GM12878 (cell line): ENCODE measurements at regions not wholly inside any gene's neighbourhood (a gene's known extent, or its start where the extent isn't known, plus 50 kb on each side); places are given as distances from the start of the nearest gene placed in this dataset.
A peak's percentile ranks its signal among the peaks of the same experiment; 100 is the strongest.

Experiments used
- ATF7 ChIP-seq: fragments of 450-650 bp; IDR thresholded peaks from 2 replicates; pipeline ENCODE4 v1.6.1; 2016; ENCODE audit warnings: low read depth, mild to moderate bottlenecking
- BHLHE40 ChIP-seq, 2 experiments: fragments of 450-650 bp in 1 of 2; IDR thresholded peaks; 2 replicates each; pipeline ENCODE4 v1.6.1; 2011 to 2017; ENCODE audit warnings: low read depth in 2 of 2, borderline replicate concordance in 1 of 2, improper control_type of control experiment in 1 of 2, low read length in 1 of 2, mild to moderate bottlenecking in 1 of 2
- EZH2 ChIP-seq: IDR thresholded peaks from 2 replicates; pipeline ENCODE4 v1.6.1; 2012; ENCODE audit warnings: low read depth, mild to moderate bottlenecking, control low read depth, inconsistent platforms, low read length, borderline replicate concordance; ENCODE audit not compliant: control insufficient read depth
- IKZF1 ChIP-seq: fragments of 450-650 bp; conservative IDR thresholded peaks from 2 replicates; pipeline ENCODE4 v1.6.1; 2017; ENCODE audit warnings: antibody characterized with exemption, mild to moderate bottlenecking
- KAT2A ChIP-seq: conservative IDR thresholded peaks from 2 replicates; pipeline ENCODE4 v1.6.1; 2011; ENCODE audit warnings: low read depth, low read length; ENCODE audit not compliant: control insufficient read depth
- MEF2B ChIP-seq: fragments of 450-650 bp; IDR thresholded peaks from 2 replicates; pipeline ENCODE4 v1.6.1; 2018; ENCODE audit warnings: mild to moderate bottlenecking, moderate library complexity; ENCODE audit not compliant: partially characterized antibody, poor library complexity, severe bottlenecking
- MTA2 ChIP-seq: fragments of 450-650 bp; IDR thresholded peaks from 2 replicates; pipeline ENCODE4 v1.6.1; 2016; ENCODE audit warnings: low read depth, mild to moderate bottlenecking, moderate library complexity
- NFXL1 ChIP-seq: fragments of 450-650 bp; IDR thresholded peaks from 2 replicates; pipeline ENCODE4 v1.6.1; 2017; ENCODE audit warnings: antibody characterized with exemption, mild to moderate bottlenecking, borderline replicate concordance
- SIN3A ChIP-seq: IDR thresholded peaks from 2 replicates; pipeline ENCODE4 v1.6.1; 2012; ENCODE audit warnings: low read depth, low read length, improper control_type of control experiment
- SMARCA5 ChIP-seq: fragments of 450-650 bp; IDR thresholded peaks from 2 replicates; pipeline ENCODE4 v1.6.1; 2017; ENCODE audit warnings: mild to moderate bottlenecking
- TF ChIP-seq, protein P1 (sequence below): IDR thresholded peaks from 2 replicates; pipeline ENCODE4 v1.6.1; 2012; ENCODE audit warnings: improper control_type of control experiment, low read depth, low read length; ENCODE audit not compliant: insufficient replicate concordance
- TF ChIP-seq, protein P2 (sequence below): fragments of 450-650 bp; IDR thresholded peaks from 2 replicates; pipeline ENCODE4 v1.6.1; 2017; ENCODE audit warnings: mild to moderate bottlenecking, low read depth, inconsistent platforms; ENCODE audit not compliant: poor library complexity, severe bottlenecking
- TF ChIP-seq, protein P3 (sequence below): fragments of 450-650 bp; formaldehyde crosslinking; IDR thresholded peaks from 2 replicates; pipeline ENCODE4 v1.5.0; 2022; ENCODE audit warnings: mild to moderate bottlenecking, missing genetic modification characterization
- TF ChIP-seq, protein P4 (sequence below), 3 experiments: IDR thresholded peaks in 2 of 3; conservative IDR thresholded peaks in 1 of 3; 2 replicates each; pipeline ENCODE4 v1.5.1; 2011; ENCODE audit warnings: low read depth in 3 of 3, low read length in 3 of 3, mild to moderate bottlenecking in 3 of 3, control low read depth in 2 of 3, moderate library complexity in 2 of 3, inconsistent platforms in 1 of 3, mixed read lengths in 1 of 3; ENCODE audit not compliant: control insufficient read depth in 2 of 3, insufficient read depth in 1 of 3; ENCODE audit errors: extremely low read depth in 1 of 3

GRCh38 chr5:35393901-35394300 is 163.6 kb upstream of the PRLR start (continued):
- TF ChIP-seq, protein P1, sequence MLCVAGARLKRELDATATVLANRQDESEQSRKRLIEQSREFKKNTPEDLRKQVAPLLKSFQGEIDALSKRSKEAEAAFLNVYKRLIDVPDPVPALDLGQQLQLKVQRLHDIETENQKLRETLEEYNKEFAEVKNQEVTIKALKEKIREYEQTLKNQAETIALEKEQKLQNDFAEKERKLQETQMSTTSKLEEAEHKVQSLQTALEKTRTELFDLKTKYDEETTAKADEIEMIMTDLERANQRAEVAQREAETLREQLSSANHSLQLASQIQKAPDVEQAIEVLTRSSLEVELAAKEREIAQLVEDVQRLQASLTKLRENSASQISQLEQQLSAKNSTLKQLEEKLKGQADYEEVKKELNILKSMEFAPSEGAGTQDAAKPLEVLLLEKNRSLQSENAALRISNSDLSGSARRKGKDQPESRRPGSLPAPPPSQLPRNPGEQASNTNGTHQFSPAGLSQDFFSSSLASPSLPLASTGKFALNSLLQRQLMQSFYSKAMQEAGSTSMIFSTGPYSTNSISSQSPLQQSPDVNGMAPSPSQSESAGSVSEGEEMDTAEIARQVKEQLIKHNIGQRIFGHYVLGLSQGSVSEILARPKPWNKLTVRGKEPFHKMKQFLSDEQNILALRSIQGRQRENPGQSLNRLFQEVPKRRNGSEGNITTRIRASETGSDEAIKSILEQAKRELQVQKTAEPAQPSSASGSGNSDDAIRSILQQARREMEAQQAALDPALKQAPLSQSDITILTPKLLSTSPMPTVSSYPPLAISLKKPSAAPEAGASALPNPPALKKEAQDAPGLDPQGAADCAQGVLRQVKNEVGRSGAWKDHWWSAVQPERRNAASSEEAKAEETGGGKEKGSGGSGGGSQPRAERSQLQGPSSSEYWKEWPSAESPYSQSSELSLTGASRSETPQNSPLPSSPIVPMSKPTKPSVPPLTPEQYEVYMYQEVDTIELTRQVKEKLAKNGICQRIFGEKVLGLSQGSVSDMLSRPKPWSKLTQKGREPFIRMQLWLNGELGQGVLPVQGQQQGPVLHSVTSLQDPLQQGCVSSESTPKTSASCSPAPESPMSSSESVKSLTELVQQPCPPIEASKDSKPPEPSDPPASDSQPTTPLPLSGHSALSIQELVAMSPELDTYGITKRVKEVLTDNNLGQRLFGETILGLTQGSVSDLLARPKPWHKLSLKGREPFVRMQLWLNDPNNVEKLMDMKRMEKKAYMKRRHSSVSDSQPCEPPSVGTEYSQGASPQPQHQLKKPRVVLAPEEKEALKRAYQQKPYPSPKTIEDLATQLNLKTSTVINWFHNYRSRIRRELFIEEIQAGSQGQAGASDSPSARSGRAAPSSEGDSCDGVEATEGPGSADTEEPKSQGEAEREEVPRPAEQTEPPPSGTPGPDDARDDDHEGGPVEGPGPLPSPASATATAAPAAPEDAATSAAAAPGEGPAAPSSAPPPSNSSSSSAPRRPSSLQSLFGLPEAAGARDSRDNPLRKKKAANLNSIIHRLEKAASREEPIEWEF = peak; percentile 54
- TF ChIP-seq BHLHE40 (IDR thresholded peaks at IDR 0.05; ENCODE audit: borderline replicate concordance in 1 of 2, low read depth in 2 of 2, low read length in 1 of 2) (no peak; a peak in 1 of 4 replicates), SIN3A (no peak), MEF2B (peak; percentile 80), MTA2 (peak; percentile 34; the same call in 1 of the 2 replicates), SMARCA5 (no peak), EZH2 (no peak), IKZF1 (no peak), KAT2A (no peak), NFXL1 (no peak), ATF7 (peak; percentile 16; the same call in 1 of the 2 replicates)
- TF ChIP-seq, protein P2, sequence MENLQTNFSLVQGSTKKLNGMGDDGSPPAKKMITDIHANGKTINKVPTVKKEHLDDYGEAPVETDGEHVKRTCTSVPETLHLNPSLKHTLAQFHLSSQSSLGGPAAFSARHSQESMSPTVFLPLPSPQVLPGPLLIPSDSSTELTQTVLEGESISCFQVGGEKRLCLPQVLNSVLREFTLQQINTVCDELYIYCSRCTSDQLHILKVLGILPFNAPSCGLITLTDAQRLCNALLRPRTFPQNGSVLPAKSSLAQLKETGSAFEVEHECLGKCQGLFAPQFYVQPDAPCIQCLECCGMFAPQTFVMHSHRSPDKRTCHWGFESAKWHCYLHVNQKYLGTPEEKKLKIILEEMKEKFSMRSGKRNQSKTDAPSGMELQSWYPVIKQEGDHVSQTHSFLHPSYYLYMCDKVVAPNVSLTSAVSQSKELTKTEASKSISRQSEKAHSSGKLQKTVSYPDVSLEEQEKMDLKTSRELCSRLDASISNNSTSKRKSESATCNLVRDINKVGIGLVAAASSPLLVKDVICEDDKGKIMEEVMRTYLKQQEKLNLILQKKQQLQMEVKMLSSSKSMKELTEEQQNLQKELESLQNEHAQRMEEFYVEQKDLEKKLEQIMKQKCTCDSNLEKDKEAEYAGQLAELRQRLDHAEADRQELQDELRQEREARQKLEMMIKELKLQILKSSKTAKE = peak; percentile 20
- TF ChIP-seq, protein P3, sequence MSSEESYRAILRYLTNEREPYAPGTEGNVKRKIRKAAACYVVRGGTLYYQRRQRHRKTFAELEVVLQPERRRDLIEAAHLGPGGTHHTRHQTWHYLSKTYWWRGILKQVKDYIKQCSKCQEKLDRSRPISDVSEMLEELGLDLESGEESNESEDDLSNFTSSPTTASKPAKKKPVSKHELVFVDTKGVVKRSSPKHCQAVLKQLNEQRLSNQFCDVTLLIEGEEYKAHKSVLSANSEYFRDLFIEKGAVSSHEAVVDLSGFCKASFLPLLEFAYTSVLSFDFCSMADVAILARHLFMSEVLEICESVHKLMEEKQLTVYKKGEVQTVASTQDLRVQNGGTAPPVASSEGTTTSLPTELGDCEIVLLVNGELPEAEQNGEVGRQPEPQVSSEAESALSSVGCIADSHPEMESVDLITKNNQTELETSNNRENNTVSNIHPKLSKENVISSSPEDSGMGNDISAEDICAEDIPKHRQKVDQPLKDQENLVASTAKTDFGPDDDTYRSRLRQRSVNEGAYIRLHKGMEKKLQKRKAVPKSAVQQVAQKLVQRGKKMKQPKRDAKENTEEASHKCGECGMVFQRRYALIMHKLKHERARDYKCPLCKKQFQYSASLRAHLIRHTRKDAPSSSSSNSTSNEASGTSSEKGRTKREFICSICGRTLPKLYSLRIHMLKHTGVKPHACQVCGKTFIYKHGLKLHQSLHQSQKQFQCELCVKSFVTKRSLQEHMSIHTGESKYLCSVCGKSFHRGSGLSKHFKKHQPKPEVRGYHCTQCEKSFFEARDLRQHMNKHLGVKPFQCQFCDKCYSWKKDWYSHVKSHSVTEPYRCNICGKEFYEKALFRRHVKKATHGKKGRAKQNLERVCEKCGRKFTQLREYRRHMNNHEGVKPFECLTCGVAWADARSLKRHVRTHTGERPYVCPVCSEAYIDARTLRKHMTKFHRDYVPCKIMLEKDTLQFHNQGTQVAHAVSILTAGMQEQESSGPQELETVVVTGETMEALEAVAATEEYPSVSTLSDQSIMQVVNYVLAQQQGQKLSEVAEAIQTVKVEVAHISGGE (CRISPR knock-in tag) = no peak
- TF ChIP-seq, protein P4, sequence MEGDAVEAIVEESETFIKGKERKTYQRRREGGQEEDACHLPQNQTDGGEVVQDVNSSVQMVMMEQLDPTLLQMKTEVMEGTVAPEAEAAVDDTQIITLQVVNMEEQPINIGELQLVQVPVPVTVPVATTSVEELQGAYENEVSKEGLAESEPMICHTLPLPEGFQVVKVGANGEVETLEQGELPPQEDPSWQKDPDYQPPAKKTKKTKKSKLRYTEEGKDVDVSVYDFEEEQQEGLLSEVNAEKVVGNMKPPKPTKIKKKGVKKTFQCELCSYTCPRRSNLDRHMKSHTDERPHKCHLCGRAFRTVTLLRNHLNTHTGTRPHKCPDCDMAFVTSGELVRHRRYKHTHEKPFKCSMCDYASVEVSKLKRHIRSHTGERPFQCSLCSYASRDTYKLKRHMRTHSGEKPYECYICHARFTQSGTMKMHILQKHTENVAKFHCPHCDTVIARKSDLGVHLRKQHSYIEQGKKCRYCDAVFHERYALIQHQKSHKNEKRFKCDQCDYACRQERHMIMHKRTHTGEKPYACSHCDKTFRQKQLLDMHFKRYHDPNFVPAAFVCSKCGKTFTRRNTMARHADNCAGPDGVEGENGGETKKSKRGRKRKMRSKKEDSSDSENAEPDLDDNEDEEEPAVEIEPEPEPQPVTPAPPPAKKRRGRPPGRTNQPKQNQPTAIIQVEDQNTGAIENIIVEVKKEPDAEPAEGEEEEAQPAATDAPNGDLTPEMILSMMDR (IDR thresholded peaks at IDR 0.05 in 2 of 3, conservative IDR thresholded peaks at IDR 0.05 in 1 of 3; ENCODE audit: control insufficient read depth in 2 of 3, extremely low read depth in 1 of 3, insufficient read depth in 1 of 3, low read depth in 3 of 3, low read length in 3 of 3) = no peak
